HG02981 (cell line): ENCODE measurements at regions not wholly inside any gene's neighbourhood (a gene's known extent, or its start where the extent isn't known, plus 50 kb on each side); places are given as distances from the start of the nearest gene placed in this dataset.

Experiments
- ATAC-seq: cut with Tn5 transposase; IDR thresholded peaks from one replicate; pipeline ENCODE4 v1.9.1; 2021; ENCODE audit warnings: mild to moderate bottlenecking, moderate library complexity; ENCODE audit not compliant: unreplicated experiment

- ATAC-seq, result no peak
Observed at GRCh38 chr14:106883218-106883692, 1356.9 kb downstream of the TMEM121 start.
